ENCODE measurements at regions not wholly inside any gene's neighbourhood (a gene's known extent, or its start where the extent isn't known, plus 50 kb on each side); places are given as distances from the start of the nearest gene placed in this dataset.

DNA sequence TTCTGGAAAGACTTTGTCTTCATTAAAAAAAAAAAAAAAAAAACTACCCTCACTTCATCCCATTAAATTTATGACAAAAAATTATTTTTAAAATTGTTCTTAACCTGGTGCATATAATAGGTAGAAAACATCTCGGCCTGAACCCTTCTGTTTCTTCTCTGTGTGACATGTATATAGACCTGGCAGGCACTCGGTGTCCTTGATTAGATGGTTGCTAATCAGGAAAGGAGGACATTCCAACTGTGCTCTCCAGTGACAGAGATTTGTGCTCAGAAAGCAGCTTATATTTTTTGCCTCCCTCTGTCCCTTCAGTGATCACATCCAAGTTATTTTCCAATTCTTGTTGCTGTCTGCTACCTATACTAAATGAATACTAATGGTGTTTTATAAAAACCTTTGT, 355.6 kb downstream of the CBLL2 start:
- Histone ChIP-seq H3K27ac (ENCODE audit: low read depth, low read length) (no peak overlapping the region), H3K36me3 (ENCODE audit: control insufficient read depth in 3 of 3, insufficient read depth in 3 of 3, low read length in 3 of 3) (no peaks in the 10 kb centered on the region), H3K9ac (ENCODE audit: low read depth in 1 of 3, low read length in 3 of 3) (no peak overlapping the region)

DNA sequence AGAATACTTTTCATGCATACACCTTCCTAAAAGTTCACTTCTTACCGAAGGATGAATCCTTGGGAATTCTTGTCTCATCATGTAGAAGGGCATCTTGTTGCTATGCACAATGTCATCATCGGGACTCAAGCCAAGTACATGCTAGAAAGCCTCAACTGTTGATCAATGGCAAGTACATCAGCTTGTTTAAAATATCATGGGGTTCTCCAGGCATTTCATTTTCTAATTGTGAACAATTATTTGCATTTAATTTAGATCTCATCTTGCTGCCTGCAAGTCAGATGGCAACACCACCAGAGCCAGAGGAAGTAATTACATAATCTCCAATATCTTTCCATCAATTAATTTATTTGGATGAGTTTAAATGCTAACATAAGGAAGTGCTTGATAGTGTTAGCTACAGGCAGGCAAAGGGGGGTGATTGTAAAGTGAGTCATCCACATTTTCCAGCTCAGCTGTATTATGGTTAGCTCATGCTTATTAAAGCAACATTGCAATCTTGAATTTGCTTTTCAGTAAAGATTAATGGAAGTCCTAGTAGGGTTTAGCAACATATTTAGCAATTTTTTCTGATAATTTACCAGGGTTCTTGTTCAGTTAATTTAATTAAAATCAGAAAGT, 356.5 kb downstream of the CBLL2 start:
- Histone ChIP-seq H3K4me3 (ENCODE audit: low read length in 3 of 3) (no peak overlapping the region), H3K27ac (ENCODE audit: low read depth, low read length) (no peak overlapping the region), H3K9me3 (ENCODE audit: control insufficient read depth in 3 of 3, low read length in 3 of 3) (no peaks in the 10 kb centered on the region), H3K4me1 (ENCODE audit: control insufficient read depth in 3 of 3, insufficient read depth in 3 of 3, low read length in 3 of 3) (no peaks in the 10 kb centered on the region), H3K9ac (ENCODE audit: low read depth in 1 of 3, low read length in 3 of 3) (no peak overlapping the region), H3K27me3 (ENCODE audit: control insufficient read depth in 3 of 3, insufficient read depth in 3 of 3, low read length in 3 of 3) (no peaks in the 10 kb centered on the region), H3K36me3 (ENCODE audit: control insufficient read depth in 3 of 3, insufficient read depth in 3 of 3, low read length in 3 of 3) (no peaks in the 10 kb centered on the region)

More for the DNA sequence above, 355.6 kb downstream of the CBLL2 start:
- Histone ChIP-seq H3K4me3 (ENCODE audit: low read length in 3 of 3) (no peak overlapping the region), H3K4me1 (ENCODE audit: control insufficient read depth in 3 of 3, insufficient read depth in 3 of 3, low read length in 3 of 3) (no peaks in the 10 kb centered on the region), H3K27me3 (ENCODE audit: control insufficient read depth in 3 of 3, insufficient read depth in 3 of 3, low read length in 3 of 3) (no peaks in the 10 kb centered on the region), H3K9me3 (ENCODE audit: control insufficient read depth in 3 of 3, low read length in 3 of 3) (no peaks in the 10 kb centered on the region)

DNA sequence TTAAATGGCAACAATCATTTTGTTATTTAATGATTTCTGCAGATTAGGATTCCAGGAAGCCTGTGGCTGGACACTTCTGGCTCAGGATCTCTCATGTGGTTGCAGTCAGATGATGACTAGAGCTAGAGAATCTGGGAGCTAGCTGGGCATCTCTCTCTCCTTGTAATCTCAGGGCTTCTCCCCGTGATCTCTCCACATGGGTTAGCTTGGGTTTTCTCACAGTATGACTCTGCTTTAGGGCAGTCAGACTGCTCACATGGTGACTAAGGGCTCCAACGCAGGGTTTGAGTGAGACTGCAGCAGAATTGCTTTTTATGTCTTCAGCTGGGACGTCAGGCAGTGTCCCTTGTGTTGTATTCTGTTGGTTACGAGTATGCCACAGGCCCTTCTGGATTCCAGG, 361.4 kb downstream of the CBLL2 start:
- no peak overlapping the region for H3K27ac ChIP-seq (ENCODE audit: low read depth, low read length)
- no peak overlapping the region for H3K9ac ChIP-seq (ENCODE audit: low read depth in 1 of 3, low read length in 3 of 3)
- H3K36me3 ChIP-seq (ENCODE audit: control insufficient read depth in 3 of 3, insufficient read depth in 3 of 3, low read length in 3 of 3) = no peaks in the 10 kb centered on the region
- H3K27me3 ChIP-seq (ENCODE audit: control insufficient read depth in 3 of 3, insufficient read depth in 3 of 3, low read length in 3 of 3) = no peaks in the 10 kb centered on the region
- H3K4me1 ChIP-seq (ENCODE audit: control insufficient read depth in 3 of 3, insufficient read depth in 3 of 3, low read length in 3 of 3) = no peaks in the 10 kb centered on the region
- no peaks in the 10 kb centered on the region for H3K9me3 ChIP-seq (ENCODE audit: control insufficient read depth in 3 of 3, low read length in 3 of 3)
- no peak overlapping the region for H3K4me3 ChIP-seq (ENCODE audit: low read length in 3 of 3)

DNA sequence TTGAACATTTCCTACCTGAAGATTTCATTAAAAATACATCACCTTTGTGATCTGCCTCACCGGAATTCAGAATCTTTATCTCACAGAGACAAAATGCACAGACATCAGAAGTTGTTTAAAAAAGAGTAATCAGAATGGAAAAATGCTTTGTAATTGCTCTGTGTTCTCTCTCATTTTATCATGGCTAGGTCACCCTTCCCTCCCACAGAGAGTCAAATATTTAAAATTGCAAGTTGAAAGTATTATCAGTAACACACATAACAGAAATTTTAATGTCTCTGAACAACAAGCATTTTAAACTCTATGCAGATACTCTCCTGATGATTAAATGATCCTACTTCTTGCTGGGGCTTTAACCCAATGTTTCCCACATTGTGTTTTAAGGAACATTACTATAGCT, 362.0 kb downstream of the CBLL2 start:
- H3K9ac ChIP-seq (ENCODE audit: low read depth in 1 of 3, low read length in 3 of 3) = no peak overlapping the region

DNA sequence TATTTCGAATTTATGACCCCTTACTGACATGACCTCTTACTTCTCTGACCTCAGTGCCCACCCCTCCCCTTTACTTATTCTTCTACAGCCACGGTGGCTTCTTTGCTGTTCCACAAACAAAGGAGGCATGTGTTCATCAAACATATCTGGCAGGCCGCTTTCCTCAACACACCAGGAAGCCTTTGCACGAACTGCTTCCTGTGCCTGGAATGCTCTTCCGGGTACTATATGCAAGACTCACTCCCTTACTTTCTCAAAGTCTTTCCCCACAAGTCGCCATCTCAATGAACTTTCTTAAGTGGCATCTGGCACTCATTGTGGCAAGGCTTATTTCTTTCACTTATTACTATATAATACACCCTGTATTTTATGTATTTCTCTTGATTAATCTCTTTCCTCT, 351.5 kb upstream of the DDX53 start:
- H3K4me3 ChIP-seq (ENCODE audit: low read length in 3 of 3) = no peak overlapping the region
- H3K36me3 ChIP-seq (ENCODE audit: control insufficient read depth in 3 of 3, insufficient read depth in 3 of 3, low read length in 3 of 3) = no peaks in the 10 kb centered on the region
- no peak overlapping the region for H3K9ac ChIP-seq (ENCODE audit: low read depth in 1 of 3, low read length in 3 of 3)
- H3K4me1 ChIP-seq (ENCODE audit: control insufficient read depth in 3 of 3, insufficient read depth in 3 of 3, low read length in 3 of 3) = no peaks in the 10 kb centered on the region
- no peaks in the 10 kb centered on the region for H3K27me3 ChIP-seq (ENCODE audit: control insufficient read depth in 3 of 3, insufficient read depth in 3 of 3, low read length in 3 of 3)
- H3K9me3 ChIP-seq (ENCODE audit: control insufficient read depth in 3 of 3, low read length in 3 of 3) = no peaks in the 10 kb centered on the region
- H3K27ac ChIP-seq (ENCODE audit: low read depth, low read length) = no peak overlapping the region

More for the DNA sequence above, 362.0 kb downstream of the CBLL2 start:
- no peaks in the 10 kb centered on the region for H3K36me3 ChIP-seq (ENCODE audit: control insufficient read depth in 3 of 3, insufficient read depth in 3 of 3, low read length in 3 of 3)
- no peak overlapping the region for H3K27ac ChIP-seq (ENCODE audit: low read depth, low read length)
- no peaks in the 10 kb centered on the region for H3K9me3 ChIP-seq (ENCODE audit: control insufficient read depth in 3 of 3, low read length in 3 of 3)
- no peaks in the 10 kb centered on the region for H3K27me3 ChIP-seq (ENCODE audit: control insufficient read depth in 3 of 3, insufficient read depth in 3 of 3, low read length in 3 of 3)
- H3K4me3 ChIP-seq (ENCODE audit: low read length in 3 of 3) = no peak overlapping the region
- no peaks in the 10 kb centered on the region for H3K4me1 ChIP-seq (ENCODE audit: control insufficient read depth in 3 of 3, insufficient read depth in 3 of 3, low read length in 3 of 3)

DNA sequence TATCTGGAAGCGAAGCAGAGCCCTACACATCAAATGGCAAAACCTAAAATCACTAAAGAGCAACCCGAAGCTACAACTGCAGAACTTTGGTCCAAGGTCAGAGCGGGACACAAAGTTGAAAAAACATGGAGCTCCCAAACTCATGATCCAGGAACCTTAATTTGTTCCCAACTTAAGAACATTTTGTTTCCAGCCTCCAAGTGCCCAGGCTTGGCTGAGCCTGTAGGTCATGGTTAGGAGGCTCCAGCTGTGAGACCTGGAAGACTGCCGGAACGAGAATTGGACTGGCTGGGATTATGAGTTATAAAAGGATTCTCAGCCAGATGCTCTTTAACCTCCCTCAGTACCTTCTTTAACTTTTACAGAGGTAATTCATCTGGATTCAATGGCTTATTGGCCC, 349.1 kb upstream of the DDX53 start:
- Histone ChIP-seq H3K9ac (ENCODE audit: low read depth in 1 of 3, low read length in 3 of 3) (no peak overlapping the region), H3K4me3 (ENCODE audit: low read length in 3 of 3) (no peak overlapping the region), H3K27ac (ENCODE audit: low read depth, low read length) (no peak overlapping the region), H3K9me3 (ENCODE audit: control insufficient read depth in 3 of 3, low read length in 3 of 3) (no peaks in the 10 kb centered on the region), H3K27me3 (ENCODE audit: control insufficient read depth in 3 of 3, insufficient read depth in 3 of 3, low read length in 3 of 3) (no peaks in the 10 kb centered on the region), H3K36me3 (ENCODE audit: control insufficient read depth in 3 of 3, insufficient read depth in 3 of 3, low read length in 3 of 3) (no peaks in the 10 kb centered on the region), H3K4me1 (ENCODE audit: control insufficient read depth in 3 of 3, insufficient read depth in 3 of 3, low read length in 3 of 3) (no peaks in the 10 kb centered on the region)

DNA sequence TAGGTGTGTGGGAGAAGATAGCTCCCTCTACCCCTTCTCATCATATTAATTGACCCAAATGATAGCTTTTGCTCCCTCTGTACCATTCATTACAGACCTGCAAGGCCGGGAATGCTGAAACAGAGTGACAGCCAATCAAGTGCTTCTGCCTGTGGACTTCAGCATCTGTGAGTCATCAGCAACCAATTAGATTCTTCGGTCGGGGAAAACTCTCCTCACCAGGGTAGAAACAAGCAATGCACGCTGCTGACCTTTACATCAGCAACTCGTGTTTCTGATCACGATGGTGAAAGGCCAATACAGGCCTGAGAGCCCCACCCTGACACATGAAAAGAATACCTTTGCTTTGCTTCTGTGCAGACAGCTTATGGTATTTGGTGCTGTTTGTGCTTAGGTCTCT, 347.2 kb upstream of the DDX53 start:
- no peaks in the 10 kb centered on the region for H3K4me1 ChIP-seq (ENCODE audit: control insufficient read depth in 3 of 3, insufficient read depth in 3 of 3, low read length in 3 of 3)
- no peak overlapping the region for H3K27ac ChIP-seq (ENCODE audit: low read depth, low read length)
- no peaks in the 10 kb centered on the region for H3K9me3 ChIP-seq (ENCODE audit: control insufficient read depth in 3 of 3, low read length in 3 of 3)
- H3K27me3 ChIP-seq (ENCODE audit: control insufficient read depth in 3 of 3, insufficient read depth in 3 of 3, low read length in 3 of 3) = no peaks in the 10 kb centered on the region
- no peak overlapping the region for H3K9ac ChIP-seq (ENCODE audit: low read depth in 1 of 3, low read length in 3 of 3)
- H3K4me3 ChIP-seq (ENCODE audit: low read length in 3 of 3) = peak overlapping the region in 1 of 3 donors; percentile 23
- no peaks in the 10 kb centered on the region for H3K36me3 ChIP-seq (ENCODE audit: control insufficient read depth in 3 of 3, insufficient read depth in 3 of 3, low read length in 3 of 3)

DNA sequence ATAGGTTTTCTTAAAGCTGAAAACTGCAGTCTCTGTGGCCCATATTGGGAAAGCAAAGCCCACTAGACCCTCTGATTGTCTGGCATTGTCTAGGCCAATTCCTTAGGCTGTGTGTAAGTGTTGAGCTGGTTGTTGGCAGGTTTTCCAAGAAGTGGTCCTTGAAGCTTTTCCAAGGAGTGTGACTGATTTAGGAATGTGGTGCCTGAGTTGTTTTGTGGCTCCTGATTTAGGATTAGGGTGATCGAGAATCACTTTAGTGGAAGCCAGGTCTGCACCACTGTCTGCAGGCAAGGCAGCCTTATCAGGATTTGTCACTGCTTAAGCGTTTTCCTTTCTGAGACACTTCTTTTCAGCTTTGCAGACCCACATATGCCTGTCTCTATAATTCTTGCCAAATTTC, 339.0 kb upstream of the DDX53 start:
- Histone ChIP-seq H3K4me1 (ENCODE audit: control insufficient read depth in 3 of 3, insufficient read depth in 3 of 3, low read length in 3 of 3) (no peaks in the 10 kb centered on the region), H3K36me3 (ENCODE audit: control insufficient read depth in 3 of 3, insufficient read depth in 3 of 3, low read length in 3 of 3) (no peaks in the 10 kb centered on the region), H3K9ac (ENCODE audit: low read depth in 1 of 3, low read length in 3 of 3) (no peak overlapping the region), H3K27me3 (ENCODE audit: control insufficient read depth in 3 of 3, insufficient read depth in 3 of 3, low read length in 3 of 3) (no peaks in the 10 kb centered on the region), H3K9me3 (ENCODE audit: control insufficient read depth in 3 of 3, low read length in 3 of 3) (no peaks in the 10 kb centered on the region), H3K27ac (ENCODE audit: low read depth, low read length) (no peak overlapping the region), H3K4me3 (ENCODE audit: low read length in 3 of 3) (no peak overlapping the region)

DNA sequence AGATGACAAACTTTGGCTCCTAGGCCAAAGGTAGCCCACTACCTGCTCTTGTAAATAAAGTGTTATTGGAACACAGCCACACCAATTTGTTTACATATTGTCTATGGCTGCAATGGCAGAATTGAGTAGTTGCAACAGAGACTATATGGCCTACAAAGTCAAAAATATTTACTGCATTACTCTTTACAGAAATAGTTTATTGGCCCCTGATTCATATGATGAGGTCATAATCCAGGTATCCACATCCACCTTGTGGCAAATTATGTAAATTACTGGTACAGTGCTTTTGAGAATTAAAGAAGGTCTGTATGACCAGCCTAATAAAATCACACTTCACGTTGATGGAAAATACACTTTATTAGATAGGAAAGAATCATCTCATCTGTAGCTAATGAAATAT, 337.0 kb upstream of the DDX53 start:
- Histone ChIP-seq H3K27me3 (ENCODE audit: control insufficient read depth in 3 of 3, insufficient read depth in 3 of 3, low read length in 3 of 3) (no peaks in the 10 kb centered on the region), H3K4me1 (ENCODE audit: control insufficient read depth in 3 of 3, insufficient read depth in 3 of 3, low read length in 3 of 3) (no peaks in the 10 kb centered on the region), H3K36me3 (ENCODE audit: control insufficient read depth in 3 of 3, insufficient read depth in 3 of 3, low read length in 3 of 3) (no peaks in the 10 kb centered on the region), H3K9me3 (ENCODE audit: control insufficient read depth in 3 of 3, low read length in 3 of 3) (no peaks in the 10 kb centered on the region), H3K9ac (ENCODE audit: low read depth in 1 of 3, low read length in 3 of 3) (no peak overlapping the region), H3K4me3 (ENCODE audit: low read length in 3 of 3) (no peak overlapping the region), H3K27ac (ENCODE audit: low read depth, low read length) (no peak overlapping the region)

DNA sequence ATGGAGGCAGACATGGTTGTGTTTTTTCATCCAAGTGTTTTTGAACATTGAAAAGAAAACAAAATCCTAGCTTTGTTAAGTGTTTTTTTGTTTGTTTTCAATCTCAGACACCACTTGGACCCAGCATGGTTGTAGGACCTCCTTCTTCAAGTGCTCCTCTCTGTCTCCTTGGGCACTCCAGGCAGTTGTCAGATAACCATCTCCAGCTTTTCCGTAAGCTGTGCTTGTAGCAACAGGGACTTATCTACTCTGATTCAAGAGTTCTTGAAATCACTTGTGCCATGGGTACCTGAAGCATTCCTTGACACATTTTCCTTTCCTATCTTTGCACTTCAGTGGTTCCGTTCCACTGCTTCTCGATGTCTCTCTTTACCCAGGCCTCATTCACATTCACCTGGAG, 334.9 kb upstream of the DDX53 start:
- Histone ChIP-seq H3K27me3 (ENCODE audit: control insufficient read depth in 3 of 3, insufficient read depth in 3 of 3, low read length in 3 of 3) (no peaks in the 10 kb centered on the region), H3K4me1 (ENCODE audit: control insufficient read depth in 3 of 3, insufficient read depth in 3 of 3, low read length in 3 of 3) (no peaks in the 10 kb centered on the region), H3K4me3 (ENCODE audit: low read length in 3 of 3) (no peak overlapping the region), H3K27ac (ENCODE audit: low read depth, low read length) (no peak overlapping the region), H3K36me3 (ENCODE audit: control insufficient read depth in 3 of 3, insufficient read depth in 3 of 3, low read length in 3 of 3) (no peaks in the 10 kb centered on the region), H3K9me3 (ENCODE audit: control insufficient read depth in 3 of 3, low read length in 3 of 3) (no peaks in the 10 kb centered on the region), H3K9ac (ENCODE audit: low read depth in 1 of 3, low read length in 3 of 3) (no peak overlapping the region)

DNA sequence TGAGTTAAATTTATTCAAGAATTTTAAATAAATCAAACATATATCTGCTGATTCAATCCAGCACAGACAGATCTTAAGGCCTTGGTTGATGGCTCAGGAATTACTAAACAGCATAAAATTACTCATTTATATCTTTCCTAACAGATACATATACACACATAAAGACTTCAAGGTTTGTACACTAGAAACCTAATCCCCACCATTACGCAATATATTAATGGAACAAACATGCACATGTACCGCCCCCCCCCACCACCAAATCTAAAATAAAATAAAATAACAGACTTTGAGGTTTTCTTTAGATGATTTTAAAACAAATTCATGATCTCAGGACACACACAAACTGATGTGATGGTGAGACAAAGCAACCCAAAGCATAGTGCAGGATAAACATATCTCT, 333.9 kb upstream of the DDX53 start:
- Histone ChIP-seq H3K27me3 (ENCODE audit: control insufficient read depth in 3 of 3, insufficient read depth in 3 of 3, low read length in 3 of 3) (no peaks in the 10 kb centered on the region), H3K4me3 (ENCODE audit: low read length in 3 of 3) (no peak overlapping the region), H3K36me3 (ENCODE audit: control insufficient read depth in 3 of 3, insufficient read depth in 3 of 3, low read length in 3 of 3) (no peaks in the 10 kb centered on the region), H3K9ac (ENCODE audit: low read depth in 1 of 3, low read length in 3 of 3) (no peak overlapping the region), H3K27ac (ENCODE audit: low read depth, low read length) (no peak overlapping the region), H3K9me3 (ENCODE audit: control insufficient read depth in 3 of 3, low read length in 3 of 3) (no peaks in the 10 kb centered on the region), H3K4me1 (ENCODE audit: control insufficient read depth in 3 of 3, insufficient read depth in 3 of 3, low read length in 3 of 3) (no peaks in the 10 kb centered on the region)

Data from skeletal muscle tissue (tissue), 3 donors.